GM10248 (cell line): ENCODE measurements at regions not wholly inside any gene's neighbourhood (a gene's known extent, or its start where the extent isn't known, plus 50 kb on each side); places are given as distances from the start of the nearest gene placed in this dataset.
"Not testable (repeated sequence)": the region's sequence is repeated elsewhere in the genome, so short reads cannot be mapped to it uniquely, and the experiment has no call there.

ENCODE experiments used
- CTCF ChIA-PET: fragments of 300-600 bp; sonication (Branson Sonifier 250); formaldehyde crosslinking; extraction: SDS; loops from one replicate; lab custom pipeline; 2021; ENCODE audit warnings: antibody characterized with exemption; lab: Yijun Ruan, JAX
- POLR2A ChIA-PET: fragments of 350-650 bp; sonication (Branson Sonifier 250); formaldehyde crosslinking; extraction: SDS; loops from one replicate; lab custom pipeline; 2020; ENCODE audit warnings: antibody characterized with exemption; lab: Yijun Ruan, JAX
- DNase-seq: peaks from one replicate; pipeline ENCODE4 v3.0.0; 2012; ENCODE audit errors: extremely low spot score
- CTCF ChIP-seq: IDR thresholded peaks from 2 replicates; pipeline ENCODE4 v1.5.1; 2012; ENCODE audit warnings: mild to moderate bottlenecking, low read depth; ENCODE audit errors: extremely low read depth, missing control alignments, control extremely low read depth

GRCh38 chr10:123391275-123392028, 237.2 kb downstream of the BUB3 start:
- ChIA-PET POLR2A (interaction anchor here (1.0 to 1.3 kb wide), 2 partner anchors 10 to 11 kb away, joined by 3 to 5 read pairs; no protein-coding TSS in a partner anchor), CTCF (interaction anchor here (0.8 to 2.5 kb wide), 9 partner anchors 8 to 252 kb away, joined by 3 to 12 read pairs (median 3); no protein-coding TSS in a partner anchor)
- no peak for TF ChIP-seq CTCF
- DNase-seq = peak; percentile 66

- CTCF ChIA-PET = interaction anchor here (0.9 to 2.5 kb wide), 6 partner anchors 9 to 252 kb away, joined by 3 to 12 read pairs (median 4); no protein-coding TSS in a partner anchor
- POLR2A ChIA-PET = interaction anchor here (0.7 to 1.3 kb wide), 3 partner anchors 9 to 243 kb away, joined by 3 to 5 read pairs (median 3); no protein-coding TSS in a partner anchor
- DNase-seq = peak; percentile 81
- TF ChIP-seq CTCF = no peak
These were observed 238.2 kb downstream of the BUB3 start for GRCh38 chr10:123392182-123392963.

GRCh38 chr10:123393170-123393569, 239.0 kb downstream of the BUB3 start:
- DNase-seq = no peak
- TF ChIP-seq CTCF = no peak
- ChIA-PET POLR2A (no interaction called here), CTCF (no interaction called here)

- ChIA-PET CTCF (interaction anchor here (1.6 kb wide), 1 partner anchor 14 kb away, joined by 5 read pairs; no protein-coding TSS in a partner anchor), POLR2A (no interaction called here)
- no peak for TF ChIP-seq CTCF
- no peak for DNase-seq
These were observed 240.2 kb downstream of the BUB3 start for GRCh38 chr10:123394382-123394781.

- DNase-seq, POLR2A ChIA-PET: not testable (repeated sequence)
- CTCF ChIA-PET = interaction anchor here (1.6 kb wide), 1 partner anchor 14 kb away, joined by 5 read pairs; no protein-coding TSS in a partner anchor
These were observed 241.0 kb downstream of the BUB3 start for GRCh38 chr10:123395234-123395633.

- DNase-seq = no peak
- ChIA-PET POLR2A (no interaction called here), CTCF (interaction anchor here (0.9 to 1.1 kb wide), 2 partner anchors 18 to 52 kb away, joined by 3 read pairs; no protein-coding TSS in a partner anchor)
- TF ChIP-seq CTCF = no peak
These were observed 241.7 kb downstream of the BUB3 start for GRCh38 chr10:123395906-123396305.
